Activated CD4-positive, alpha-beta T cell treated with anti-CD3 and anti-CD28 coated beads, Interleukin-2, Interleukin-4, amounts not matched to agents 100 ng/mL and 50 ng/mL, durations not matched to agents 16 hours and 8 hours (primary cell): ENCODE measurements at regions not wholly inside any gene's neighbourhood (a gene's known extent, or its start where the extent isn't known, plus 50 kb on each side); places are given as distances from the start of the nearest gene placed in this dataset.
"Not testable (repeated sequence)": the region's sequence is repeated elsewhere in the genome, so short reads cannot be mapped to it uniquely, and the experiment has no call there.

ENCODE experiments used
- DNase-seq: peaks from one replicate; pipeline ENCODE4 v3.0.0-alpha.2; 2020; ENCODE audit warnings: low spot score

DNA sequence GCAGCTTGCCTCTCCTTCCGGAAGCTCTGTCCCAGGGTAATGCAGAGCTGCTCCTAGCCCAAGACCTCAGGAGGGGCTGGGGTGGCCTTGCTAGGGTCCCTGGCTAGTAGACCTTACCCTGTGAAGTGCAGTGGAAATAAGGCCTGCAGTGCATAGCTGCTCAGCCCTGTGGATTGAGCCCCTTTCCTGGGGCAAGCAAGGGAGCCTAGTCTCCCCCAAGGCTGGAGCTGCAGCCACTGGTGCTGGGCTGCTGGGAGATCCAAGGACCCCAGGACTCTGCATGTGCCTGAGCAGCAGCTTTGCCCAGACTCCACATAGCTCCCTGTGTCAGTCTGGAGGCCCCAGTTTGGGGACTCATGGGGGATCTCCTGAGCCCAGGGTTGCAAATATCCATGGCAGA, 57.9 kb downstream of the FANCF start:
- DNase-seq = no peak

DNA sequence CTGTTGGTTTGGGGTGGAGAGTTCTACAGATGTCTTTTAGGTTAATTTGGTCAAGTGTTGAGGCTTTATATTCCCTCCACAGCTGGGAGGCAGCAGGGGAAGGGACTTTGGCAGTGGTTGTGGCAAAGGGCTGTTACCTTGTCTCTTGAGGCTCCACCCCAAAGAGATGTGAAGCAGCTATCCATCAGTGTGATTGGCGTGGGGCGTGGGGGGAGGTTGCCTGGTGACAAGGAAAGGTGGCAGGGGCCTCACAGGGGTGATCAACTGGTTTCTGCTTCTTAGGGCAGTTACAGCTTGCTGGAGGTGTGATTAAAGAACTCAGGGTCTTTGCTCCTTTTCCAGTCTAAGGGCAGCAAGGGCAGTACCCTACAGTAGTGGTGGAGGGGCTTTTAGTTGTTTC, 59.3 kb downstream of the FANCF start:
- no peak for DNase-seq

DNA sequence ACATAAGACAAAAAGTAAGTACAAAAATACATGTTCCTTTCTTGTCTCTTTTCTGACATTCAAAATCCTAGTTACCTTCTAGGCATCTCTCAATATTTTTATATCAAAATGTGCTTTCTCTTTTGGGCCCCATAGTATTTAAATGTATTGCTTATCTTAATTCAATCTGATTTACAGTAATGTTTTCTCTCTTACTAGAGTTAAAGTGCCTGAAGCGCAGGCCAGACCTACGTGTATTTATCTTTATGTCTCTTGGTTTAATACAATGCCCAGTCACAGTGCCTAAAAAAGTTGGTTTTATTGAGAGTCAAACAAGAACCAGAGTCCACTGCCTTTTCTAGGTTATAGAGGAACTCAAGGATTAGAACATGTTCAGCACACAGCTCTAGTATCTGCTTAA, 64.3 kb downstream of the FANCF start:
- DNase-seq = no peak

DNA sequence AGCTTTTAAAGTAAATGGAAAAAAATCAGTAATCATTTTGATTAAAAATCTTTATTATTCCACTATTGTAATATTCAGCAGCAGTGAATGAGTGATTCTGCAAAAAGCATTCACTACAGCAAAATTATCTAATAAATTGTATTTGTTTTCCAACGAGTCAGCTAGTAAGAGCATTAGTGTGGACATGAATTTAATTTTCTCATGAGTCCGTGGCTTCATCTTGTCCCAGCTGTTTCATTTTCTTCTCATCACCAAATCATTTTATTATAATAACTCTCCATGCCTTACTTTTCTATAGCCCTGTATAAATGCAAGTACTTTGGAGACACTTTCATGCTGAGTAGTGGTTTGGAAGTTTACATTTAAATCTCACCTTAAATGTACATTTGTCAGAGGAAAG, 66.2 kb downstream of the FANCF start:
- DNase-seq = no peak

DNA sequence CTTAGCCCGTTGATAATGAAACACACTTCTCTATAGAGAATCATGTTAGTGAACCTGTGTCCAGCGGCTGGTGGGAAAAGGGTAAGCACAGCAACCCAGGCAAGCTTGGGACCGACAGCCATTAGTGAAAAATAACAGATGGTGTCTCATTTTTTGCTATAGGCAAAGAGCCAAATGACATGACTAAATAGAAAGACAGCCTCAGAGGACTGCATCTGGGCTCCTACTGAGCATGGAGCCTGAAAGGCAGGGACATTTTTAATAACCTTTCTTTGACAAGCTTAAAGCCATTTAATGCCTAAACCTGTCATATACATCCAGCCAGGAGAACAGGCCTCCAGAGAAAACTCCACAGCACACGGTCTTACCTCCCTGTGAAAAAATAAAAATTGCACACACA, 67.0 kb downstream of the FANCF start:
- DNase-seq = no peak

DNA sequence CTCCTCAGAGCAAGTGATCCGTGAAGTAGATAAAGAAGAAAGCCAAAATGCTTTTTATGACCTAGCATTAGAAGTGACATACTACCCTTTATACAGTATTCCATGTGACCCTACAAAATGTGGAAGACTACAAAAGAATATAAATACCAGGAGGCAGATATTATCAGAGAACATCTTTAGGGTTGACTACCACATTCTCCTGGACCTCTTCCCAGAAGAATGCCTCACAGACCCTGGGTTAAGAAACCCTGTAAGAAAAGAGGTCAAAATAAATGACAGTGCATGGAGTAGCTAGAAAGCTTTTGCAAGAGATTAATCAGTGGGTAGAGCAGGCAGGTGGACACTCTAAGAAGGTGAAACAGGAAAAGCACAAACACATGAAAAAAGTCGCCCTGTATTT, 69.2 kb downstream of the FANCF start:
- DNase-seq = no peak

DNA sequence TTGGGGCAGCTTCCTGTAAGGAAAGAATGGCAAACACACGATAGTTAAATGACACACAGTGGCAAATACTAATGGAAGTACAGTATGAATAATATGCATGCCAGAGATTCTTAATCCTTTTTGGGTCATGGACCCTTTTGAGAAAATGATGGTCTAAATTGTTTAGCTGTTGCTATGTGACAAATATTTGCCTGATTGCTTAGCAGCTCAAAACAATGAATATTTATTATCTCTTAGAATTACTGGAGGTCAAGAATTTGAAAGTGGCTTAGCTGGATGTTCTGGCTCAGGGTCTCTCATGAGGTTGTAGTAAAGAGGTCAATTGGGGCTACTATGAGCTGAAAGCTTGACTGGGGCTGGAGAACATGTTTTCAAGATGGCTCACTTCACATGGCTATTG, 69.7 kb downstream of the FANCF start:
- no peak for DNase-seq

DNA sequence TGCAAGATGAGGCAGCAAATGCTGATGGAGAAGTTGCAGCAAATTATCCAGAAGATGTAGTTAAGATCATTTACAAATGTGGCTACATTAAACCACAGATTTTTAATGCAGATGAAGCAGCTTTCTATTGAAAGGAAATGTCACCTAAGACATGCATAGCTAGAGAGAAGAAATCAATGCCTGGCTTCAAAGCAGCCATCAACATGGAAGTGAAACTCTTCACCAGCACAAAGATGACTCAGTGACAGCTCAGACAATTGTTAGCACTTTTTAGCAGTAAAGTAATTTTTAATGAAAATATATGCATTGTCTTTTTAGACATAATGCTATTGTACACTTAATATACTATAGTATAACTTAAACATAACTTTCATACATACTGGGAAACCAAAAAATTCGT, 71.4 kb downstream of the FANCF start:
- peak; percentile 2 for DNase-seq

DNA sequence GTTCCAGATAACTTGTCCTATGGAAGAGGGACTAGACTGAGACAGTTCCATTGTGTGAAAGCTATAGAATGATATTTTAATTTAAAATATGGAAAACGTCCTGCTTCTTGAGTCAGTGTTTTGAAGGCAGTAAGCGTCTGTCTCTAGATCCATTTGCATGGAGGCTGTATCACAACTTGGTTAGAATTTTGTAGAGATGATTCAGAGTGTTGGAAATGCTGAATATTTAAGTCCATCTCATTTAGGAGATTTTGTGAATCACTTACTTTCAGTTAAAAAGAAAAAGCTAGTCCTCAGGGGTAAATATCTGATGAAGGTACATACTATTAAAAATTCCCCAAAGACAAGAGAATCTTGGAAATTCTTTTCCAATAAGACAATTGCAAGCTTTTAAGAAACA, 72.7 kb downstream of the FANCF start:
- DNase-seq = no peak

DNA sequence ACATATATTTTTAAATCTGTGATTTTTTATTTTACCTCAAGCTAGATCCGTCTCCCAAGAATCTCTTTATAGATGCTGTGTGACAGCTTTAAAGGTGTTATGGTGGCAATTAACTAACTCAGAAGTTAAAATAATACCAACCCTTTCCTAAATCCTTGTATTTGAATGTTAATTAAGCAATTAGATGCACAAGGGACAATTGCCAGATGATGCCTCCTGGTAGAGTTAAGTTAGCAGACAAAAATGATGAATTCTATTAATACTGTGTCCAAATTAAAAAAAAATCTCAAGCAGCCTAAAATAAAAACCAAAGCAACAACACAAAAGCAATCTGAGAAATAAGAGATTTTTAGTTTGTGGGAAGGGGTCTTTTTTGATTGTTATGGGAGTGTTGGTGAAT, 78.9 kb downstream of the FANCF start:
- DNase-seq = no peak

DNA sequence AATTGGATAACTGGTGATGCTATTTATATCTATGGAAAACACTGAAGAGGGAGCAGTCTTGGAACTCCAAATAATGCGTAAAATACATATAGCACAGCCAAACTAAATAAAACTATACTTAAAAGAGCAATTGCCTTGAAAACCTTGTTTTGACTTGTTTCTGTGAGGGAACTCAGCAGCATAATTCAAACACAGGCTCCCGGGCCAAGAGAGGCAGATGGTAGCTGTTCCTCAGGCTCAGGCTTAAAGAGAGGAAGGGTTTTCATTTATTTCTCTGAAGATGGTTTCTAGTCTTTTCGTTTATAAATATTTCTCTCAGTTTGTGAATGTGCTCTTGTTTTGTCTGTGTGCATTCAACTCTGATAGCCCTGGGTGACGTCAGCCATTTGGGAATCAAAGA, 82.4 kb downstream of the FANCF start:
- DNase-seq = no peak

DNA sequence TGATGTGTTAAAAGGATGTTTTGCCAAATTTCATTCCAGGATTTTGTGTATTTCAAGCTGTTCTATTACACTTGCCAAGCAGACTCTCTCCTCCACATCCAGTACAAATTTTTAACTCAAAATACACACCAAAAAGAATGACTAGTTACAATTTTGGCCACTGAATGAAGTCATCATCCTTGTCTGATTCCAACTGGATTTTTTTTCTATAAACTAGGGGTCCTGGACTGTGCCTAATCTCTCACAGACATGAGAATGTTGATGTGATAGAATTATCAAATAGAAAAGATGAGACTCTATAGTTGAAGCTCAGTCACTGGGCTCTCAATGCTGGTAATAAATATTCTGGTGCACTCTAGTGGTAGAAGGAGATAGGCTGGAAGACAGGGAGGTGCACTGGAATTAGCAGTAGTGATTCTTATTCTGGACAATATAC, 85.8 kb downstream of the FANCF start:
- no peak for DNase-seq

DNA sequence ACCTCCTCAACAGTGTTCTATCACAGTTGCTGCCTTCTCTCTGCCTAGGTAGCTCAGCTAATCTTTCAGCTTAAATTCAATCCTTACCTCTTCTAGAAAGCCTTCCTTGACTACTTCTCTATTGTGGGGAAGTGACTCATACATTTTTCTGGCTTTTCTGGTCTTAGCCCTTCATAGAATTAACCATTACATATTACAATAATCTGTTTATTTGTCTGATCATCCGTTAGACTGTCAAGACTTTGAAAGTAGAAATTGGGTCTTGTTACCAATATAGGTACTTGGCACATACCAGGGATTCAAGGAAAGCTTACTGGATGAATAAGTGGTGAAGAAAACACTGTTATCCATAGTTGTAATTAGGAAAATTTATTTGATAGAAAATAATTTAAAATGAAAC, 89.6 kb downstream of the FANCF start:
- no peak for DNase-seq

DNA sequence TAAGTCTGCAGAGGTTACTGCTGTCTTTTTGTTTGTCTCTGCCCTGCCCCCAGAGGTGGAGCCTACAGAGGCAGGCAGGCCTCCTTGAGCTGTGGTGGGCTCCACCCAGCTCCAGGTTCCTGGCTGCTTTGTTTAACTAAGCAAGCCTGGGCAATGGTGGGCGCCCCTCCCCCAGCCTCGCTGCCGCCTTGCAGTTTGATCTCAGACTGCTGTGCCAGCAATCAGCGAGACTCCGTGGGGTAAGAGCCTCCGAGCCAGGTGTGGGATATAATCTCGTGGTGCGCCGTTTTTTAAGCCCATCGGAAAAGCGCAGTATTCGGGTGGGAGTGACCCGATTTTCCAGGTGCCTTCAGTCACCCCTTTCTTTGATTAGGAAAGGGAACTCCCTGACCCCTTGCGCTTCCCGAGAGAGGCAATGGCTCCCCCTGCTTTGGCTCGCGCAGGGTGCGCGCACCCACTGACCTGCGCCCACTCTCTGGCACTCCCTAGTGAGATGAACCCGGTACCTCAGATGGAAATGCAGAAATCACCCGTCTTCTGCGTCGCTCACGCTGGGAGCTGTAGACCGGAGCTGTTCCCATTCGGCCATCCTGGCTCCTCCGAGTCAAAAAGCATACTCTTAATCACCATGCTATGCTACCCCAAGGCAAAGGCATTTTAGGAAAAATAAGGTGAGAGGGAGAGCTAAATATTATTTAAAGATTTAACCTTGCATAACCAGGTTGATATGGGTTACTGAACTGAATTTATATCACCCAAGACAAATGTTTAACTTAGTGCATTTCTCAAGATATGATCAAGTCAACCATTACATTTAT, 96.8 kb downstream of the FANCF start:
- not testable (repeated sequence) for DNase-seq

DNA sequence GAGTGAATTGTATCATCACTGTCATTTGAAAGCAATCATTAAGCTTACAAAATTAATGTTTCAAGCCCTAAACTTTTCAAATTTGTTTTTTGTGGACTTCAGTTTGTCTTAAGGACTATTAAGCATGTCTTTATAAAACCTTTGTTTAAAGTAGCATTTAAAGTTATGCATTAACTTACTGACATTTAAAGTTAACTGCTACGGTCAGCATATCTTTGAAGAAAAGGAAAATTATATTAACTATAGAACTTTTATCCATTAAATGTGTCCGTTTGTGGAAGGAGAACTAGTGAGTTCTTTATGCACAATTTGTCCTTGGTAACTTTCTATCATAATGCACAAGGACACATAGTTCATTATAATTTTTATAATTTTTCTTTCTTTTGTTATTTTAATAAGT, 103.4 kb downstream of the FANCF start:
- no peak for DNase-seq

DNA sequence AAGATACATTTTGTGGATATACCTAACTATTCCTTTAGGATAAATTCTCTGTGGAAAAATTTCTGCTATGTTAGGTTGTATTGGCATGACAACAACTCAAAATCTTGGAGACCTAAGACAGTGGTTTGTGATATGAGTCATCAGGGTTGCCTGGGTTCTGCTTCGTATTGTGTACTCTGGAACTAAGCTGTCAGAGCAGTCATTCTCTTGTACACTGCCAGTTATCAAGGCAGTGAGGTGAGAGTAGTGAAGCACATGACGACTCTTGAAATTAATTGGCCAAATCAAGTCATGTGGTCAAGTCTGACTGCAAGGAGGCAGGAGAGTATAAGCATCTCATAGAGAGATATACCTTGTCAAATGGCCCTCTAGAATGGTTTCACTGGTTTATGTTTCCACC, 104.4 kb downstream of the FANCF start:
- DNase-seq = peak; percentile 17

DNA sequence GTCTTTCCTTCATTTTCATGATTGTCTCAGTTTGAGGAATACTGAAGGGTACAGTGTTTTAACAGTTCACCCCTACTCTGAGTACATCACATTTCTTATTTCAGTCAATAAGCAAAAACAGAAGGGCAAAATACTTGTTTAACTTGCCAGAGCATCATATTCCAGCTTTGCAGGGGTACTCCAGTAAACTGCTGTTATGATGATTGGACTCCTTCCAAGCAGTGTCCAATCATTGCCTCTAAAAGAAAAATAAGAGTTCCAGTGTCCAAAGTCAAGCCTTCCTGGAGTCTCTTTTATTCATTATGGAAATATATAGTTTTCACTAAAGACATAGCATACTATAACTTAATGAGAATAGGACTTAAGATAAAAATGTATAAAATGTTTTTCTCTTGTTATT, 105.1 kb downstream of the FANCF start:
- DNase-seq = no peak

DNA sequence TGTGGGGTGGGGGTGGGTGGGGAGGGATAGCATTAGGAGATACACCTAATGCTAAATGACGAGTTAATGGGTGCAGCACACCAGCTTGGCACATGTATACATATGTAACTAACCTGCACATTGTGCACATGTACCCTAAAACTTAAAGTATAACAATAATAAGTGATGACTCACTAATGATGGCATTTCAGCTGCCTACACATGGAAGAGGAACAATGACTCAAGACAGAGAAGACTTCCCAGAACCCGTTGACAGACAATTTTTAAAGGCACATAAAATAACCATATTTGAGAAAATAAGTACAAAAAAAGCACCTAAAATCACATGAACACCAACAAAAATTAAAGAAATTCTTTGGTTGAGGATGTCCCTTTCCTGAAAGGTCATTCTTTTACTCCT, 107.3 kb downstream of the FANCF start:
- DNase-seq = not testable (repeated sequence)

DNA sequence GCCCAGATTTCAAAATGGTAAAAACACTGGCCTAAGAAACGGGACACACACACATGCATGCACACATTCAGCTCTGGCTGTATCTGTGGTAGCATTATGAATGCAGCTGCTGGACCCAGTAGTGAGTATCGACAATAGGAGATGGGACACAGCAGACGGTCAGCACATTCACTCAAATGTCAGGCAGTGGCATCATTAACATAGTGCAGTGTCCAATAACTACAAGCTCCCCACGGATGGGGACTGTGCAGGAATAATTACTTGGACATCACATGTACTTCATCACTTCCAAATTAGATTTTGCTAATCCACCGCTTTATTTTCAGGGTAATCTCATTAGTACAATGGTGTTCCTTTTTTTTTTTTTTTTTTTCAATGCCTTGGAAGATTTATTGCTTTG, 109.5 kb downstream of the FANCF start:
- DNase-seq = no peak

DNA sequence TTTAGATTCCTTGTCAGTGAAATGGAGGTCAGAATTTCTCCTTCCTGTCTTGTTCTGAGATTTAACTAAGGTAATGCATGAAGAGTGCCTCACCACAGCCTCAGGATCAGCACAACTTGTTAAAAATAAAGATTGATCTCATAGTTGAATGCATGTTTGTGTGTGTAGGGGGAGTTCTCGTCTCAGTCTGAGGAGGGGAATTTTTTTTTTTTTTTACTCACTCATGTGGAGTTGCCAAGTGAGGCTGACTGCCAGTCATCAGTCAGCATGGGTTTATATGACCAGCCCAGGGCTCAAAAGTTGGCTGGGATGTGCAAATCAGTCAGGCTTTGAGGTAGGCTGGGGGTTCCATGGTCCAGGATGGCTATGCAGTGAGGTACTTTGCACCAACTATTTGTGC, 113.2 kb downstream of the FANCF start:
- no peak for DNase-seq

DNA sequence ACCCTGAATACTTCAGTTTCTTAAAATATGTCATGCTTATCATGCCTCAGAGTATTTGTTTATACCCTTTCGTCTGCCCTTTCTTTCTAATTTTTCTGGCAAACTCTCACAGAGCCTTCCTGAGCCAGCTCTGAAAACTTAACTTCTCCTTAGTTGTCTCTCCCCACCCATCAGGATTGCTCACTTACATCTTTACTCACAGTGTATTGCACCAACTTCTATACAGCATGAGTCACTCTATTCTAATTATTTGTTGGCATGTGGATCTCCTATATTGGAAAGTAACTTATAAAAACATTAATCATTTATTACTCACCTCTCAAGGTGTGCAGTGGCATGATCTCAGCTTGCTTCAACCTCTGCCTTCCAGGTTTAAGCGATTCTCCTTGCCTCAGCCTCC, 114.9 kb downstream of the FANCF start:
- no peak for DNase-seq

DNA sequence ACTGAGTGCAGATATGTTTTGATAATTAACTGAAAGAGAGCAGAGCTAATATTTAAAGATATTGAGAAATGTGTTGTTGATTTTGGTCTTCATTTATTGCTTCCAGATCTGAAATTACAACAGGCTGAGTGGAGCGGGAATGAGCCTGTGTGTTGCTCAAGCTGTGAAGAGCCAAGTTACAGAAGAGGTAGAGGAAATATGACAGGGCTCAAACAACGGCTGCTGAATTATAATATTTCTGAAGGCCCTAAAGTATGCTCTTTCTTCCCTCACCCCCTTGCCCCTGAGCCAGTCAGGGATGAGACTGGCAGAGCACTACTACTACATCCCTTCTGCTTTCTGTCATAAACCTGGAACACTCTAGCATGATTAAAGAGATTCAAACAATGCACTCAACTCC, 115.6 kb downstream of the FANCF start:
- no peak for DNase-seq

DNA sequence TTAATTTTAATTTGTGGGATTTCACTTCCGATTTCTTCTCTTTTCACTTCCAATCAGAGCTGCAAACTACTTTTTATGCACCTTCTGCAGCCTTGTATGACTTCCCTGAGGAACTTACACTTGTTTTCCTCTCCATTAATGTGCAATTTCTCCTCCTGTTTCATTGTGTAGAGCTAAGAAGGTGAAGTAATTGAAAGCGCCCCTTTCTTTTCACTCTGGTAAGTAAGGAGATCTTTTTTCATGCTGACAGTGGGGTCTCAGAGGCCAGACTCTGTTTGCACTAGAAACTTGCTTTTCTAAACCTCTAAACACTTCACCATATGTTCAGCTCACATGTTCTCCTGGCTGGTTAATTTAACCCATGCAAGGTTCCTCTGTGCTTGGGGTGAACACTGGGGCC, 117.0 kb downstream of the FANCF start:
- DNase-seq = no peak

DNA sequence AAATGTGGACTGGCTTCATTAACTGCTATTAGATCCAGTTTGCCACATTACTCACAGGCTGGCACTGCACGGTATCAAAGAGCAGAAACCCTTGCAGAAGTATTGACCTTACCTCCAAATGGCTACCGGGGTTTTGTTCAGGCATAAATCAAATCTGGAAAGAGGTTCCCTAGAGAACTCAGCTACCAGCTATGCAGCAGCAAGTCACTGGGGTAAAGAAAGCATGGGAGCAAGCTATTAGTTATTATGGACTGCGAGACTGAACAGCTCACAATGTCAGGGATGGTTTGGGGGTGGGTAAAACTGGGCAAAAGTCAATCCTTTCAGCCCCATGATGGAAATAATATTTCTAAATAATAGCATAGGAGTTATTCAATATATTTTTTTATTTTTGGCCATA, 128.1 kb downstream of the FANCF start:
- DNase-seq = no peak
